RWPE1 (cell line): ENCODE measurements at regions not wholly inside any gene's neighbourhood (a gene's known extent, or its start where the extent isn't known, plus 50 kb on each side); places are given as distances from the start of the nearest gene placed in this dataset.

Experiments
- CTCF ChIA-PET: fragments of 350-600 bp; sonication (Branson Sonifier 250); formaldehyde crosslinking; extraction: SDS; loops from one replicate; lab custom pipeline; 2021; lab: Yijun Ruan, JAX
- POLR2A ChIA-PET: fragments of 400-600 bp; formaldehyde crosslinking; extraction: SDS; loops from one replicate; lab custom pipeline; 2020; ENCODE audit warnings: antibody characterized with exemption; ENCODE audit not compliant: low non-redundant PET; lab: Yijun Ruan, JAX
- DNase-seq: peaks from one replicate; pipeline ENCODE4 v3.0.0; 2012; ENCODE audit warnings: low spot score
- H3K27ac ChIP-seq: fragments of 450-650 bp; 2 replicates; pipeline ENCODE4 v1.5.1; 2017
- CTCF ChIP-seq: fragments of 450-650 bp; conservative IDR thresholded peaks from 2 replicates; pipeline ENCODE4 v1.5.1; 2017; ENCODE audit warnings: low read depth, mild to moderate bottlenecking

- H3K27ac ChIP-seq, result no peak overlapping the region
- no peak for TF ChIP-seq CTCF
- ChIA-PET CTCF (no interaction called here), POLR2A (no interaction called here)
- no peak for DNase-seq
These were observed 112.2 kb upstream of the MROH9 start for GRCh38 chr1:170823120-170823519.

- no peak for DNase-seq
- no peak for TF ChIP-seq CTCF
- no peak overlapping the region for H3K27ac ChIP-seq
- ChIA-PET POLR2A (no interaction called here), CTCF (interaction anchor here (0.6 kb wide), 1 partner anchor 76 kb away, joined by 5 read pairs; no protein-coding TSS in a partner anchor)
These were observed 104.1 kb upstream of the MROH9 start for GRCh38 chr1:170831276-170831675.

GRCh38 chr1:170836141-170836540, 99.2 kb upstream of the MROH9 start:
- ChIA-PET POLR2A (no interaction called here), CTCF (no interaction called here)
- no peak overlapping the region for H3K27ac ChIP-seq
- TF ChIP-seq CTCF, result no peak
- DNase-seq, result no peak

GRCh38 chr1:170840371-170840770, 95.0 kb upstream of the MROH9 start:
- no peak for DNase-seq
- no peak for TF ChIP-seq CTCF
- H3K27ac ChIP-seq, result no peak overlapping the region
- POLR2A ChIA-PET, result no interaction called here
- CTCF ChIA-PET, result interaction anchor here (0.7 kb wide), 1 partner anchor 46 kb away, joined by 4 read pairs; no protein-coding TSS in a partner anchor

- POLR2A ChIA-PET, result no interaction called here
- no peak overlapping the region for H3K27ac ChIP-seq
- CTCF ChIA-PET, result no interaction called here
- TF ChIP-seq CTCF, result no peak
- no peak for DNase-seq
These were observed 82.0 kb upstream of the MROH9 start for GRCh38 chr1:170853302-170853701.

GRCh38 chr1:170853867-170854266, 81.5 kb upstream of the MROH9 start:
- no peak for DNase-seq
- ChIA-PET CTCF (no interaction called here), POLR2A (no interaction called here)
- H3K27ac ChIP-seq, result no peak overlapping the region
- TF ChIP-seq CTCF, result no peak
